ENCODE measurements at regions not wholly inside any gene's neighbourhood (a gene's known extent, or its start where the extent isn't known, plus 50 kb on each side); places are given as distances from the start of the nearest gene placed in this dataset.

GRCh38 chr12:85679296-85679695 lies 156.9 kb downstream of the RASSF9 start:
- no peak for FAIRE-seq
- DNase-seq (ENCODE audit: insufficient read length): no peak
- TF ChIP-seq POLR2AphosphoS5 (IDR thresholded peaks at IDR 0.05; ENCODE audit: low read depth, low read length) (no peak), POLR2A (IDR thresholded peaks at IDR 0.05; ENCODE audit: low read depth, low read length) (no peak), TAF1 (IDR thresholded peaks at IDR 0.05; ENCODE audit: borderline replicate concordance, low read depth, low read length) (no peak)

- DNase-seq (ENCODE audit: insufficient read length) (no peak), FAIRE-seq (no peak)
- TF ChIP-seq POLR2A (IDR thresholded peaks at IDR 0.05; ENCODE audit: low read depth, low read length) (no peak), TAF1 (IDR thresholded peaks at IDR 0.05; ENCODE audit: borderline replicate concordance, low read depth, low read length) (no peak), POLR2AphosphoS5 (IDR thresholded peaks at IDR 0.05; ENCODE audit: low read depth, low read length) (no peak)
Measured at GRCh38 chr12:85680881-85681280, 155.3 kb downstream of the RASSF9 start.

DNA sequence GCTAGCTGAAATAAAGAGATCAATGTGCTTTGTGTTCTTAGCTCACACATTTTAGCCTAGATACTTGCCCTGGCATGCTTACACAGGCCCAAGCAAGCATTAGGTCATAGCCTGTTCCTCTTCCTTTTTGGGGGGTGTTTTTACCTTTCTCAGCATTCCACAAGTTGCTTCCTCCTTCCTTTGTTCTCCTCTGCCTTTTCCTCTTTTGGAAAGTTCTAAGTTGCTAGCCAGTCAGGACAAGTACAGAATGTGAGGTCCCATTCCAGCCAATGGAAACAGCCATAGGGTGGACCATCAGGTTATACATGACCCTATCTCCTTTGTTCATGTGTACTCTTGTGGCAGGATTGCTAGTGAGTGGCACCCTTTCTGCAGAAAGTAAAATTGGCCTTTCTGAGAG lies 154.9 kb downstream of the RASSF9 start:
- no peak for DNase-seq (ENCODE audit: insufficient read length)
- TF ChIP-seq POLR2AphosphoS5 (IDR thresholded peaks at IDR 0.05; ENCODE audit: low read depth, low read length) (no peak), TAF1 (IDR thresholded peaks at IDR 0.05; ENCODE audit: borderline replicate concordance, low read depth, low read length) (no peak), POLR2A (IDR thresholded peaks at IDR 0.05; ENCODE audit: low read depth, low read length) (no peak)
- FAIRE-seq: no peak

DNA sequence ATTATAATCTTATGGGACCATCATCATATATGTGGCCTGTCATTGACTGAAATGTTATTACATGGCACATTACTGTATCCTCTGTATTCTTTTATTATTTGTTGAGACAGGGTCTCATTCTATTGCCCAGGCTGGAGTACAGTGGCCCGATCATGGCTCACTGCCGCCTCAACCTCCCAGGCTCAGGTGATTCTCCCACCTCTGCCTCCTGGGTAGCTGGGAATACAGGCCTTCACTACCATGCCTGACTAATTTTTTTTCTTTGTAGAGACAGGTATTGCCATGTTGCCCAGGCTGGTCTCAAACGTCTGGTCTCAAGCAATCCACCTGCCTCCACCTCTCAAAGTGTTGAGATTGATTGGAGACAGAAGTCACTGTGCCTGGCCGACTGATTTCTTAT lies 153.2 kb downstream of the RASSF9 start:
- TF ChIP-seq POLR2AphosphoS5 (IDR thresholded peaks at IDR 0.05; ENCODE audit: low read depth, low read length) (no peak), POLR2A (IDR thresholded peaks at IDR 0.05; ENCODE audit: low read depth, low read length) (no peak), TAF1 (IDR thresholded peaks at IDR 0.05; ENCODE audit: borderline replicate concordance, low read depth, low read length) (no peak)
- FAIRE-seq (no peak), DNase-seq (ENCODE audit: insufficient read length) (no peak)

DNA sequence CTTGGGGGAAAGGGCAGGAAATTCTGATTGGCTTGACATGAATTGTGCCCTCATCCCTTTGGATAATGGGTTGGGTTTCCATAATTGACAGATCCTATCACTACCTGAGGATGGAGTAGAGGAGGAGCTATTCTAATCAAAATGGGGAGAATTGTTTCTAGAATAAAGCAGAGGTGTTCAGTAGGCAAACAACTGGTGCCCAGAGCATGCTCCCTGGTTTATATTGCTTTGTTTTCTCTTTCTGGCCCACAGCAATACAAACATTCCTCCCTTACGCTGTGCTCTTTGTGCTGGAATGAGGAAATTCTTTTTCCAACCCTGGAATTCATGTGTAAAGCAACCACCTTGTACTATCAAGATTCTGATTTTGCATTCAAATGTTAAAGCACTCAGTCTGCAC lies 147.4 kb downstream of the RASSF9 start:
- DNase-seq (ENCODE audit: insufficient read length): no peak
- FAIRE-seq: no peak
- TF ChIP-seq POLR2AphosphoS5 (IDR thresholded peaks at IDR 0.05; ENCODE audit: low read depth, low read length) (no peak), POLR2A (IDR thresholded peaks at IDR 0.05; ENCODE audit: low read depth, low read length) (no peak), TAF1 (IDR thresholded peaks at IDR 0.05; ENCODE audit: borderline replicate concordance, low read depth, low read length) (no peak)

- TF ChIP-seq POLR2AphosphoS5 (IDR thresholded peaks at IDR 0.05; ENCODE audit: low read depth, low read length) (no peak), TAF1 (IDR thresholded peaks at IDR 0.05; ENCODE audit: borderline replicate concordance, low read depth, low read length) (no peak), POLR2A (IDR thresholded peaks at IDR 0.05; ENCODE audit: low read depth, low read length) (no peak)
- no peak for FAIRE-seq
- no peak for DNase-seq (ENCODE audit: insufficient read length)
Measured at GRCh38 chr12:85690146-85690545, 146.1 kb downstream of the RASSF9 start.

DNA sequence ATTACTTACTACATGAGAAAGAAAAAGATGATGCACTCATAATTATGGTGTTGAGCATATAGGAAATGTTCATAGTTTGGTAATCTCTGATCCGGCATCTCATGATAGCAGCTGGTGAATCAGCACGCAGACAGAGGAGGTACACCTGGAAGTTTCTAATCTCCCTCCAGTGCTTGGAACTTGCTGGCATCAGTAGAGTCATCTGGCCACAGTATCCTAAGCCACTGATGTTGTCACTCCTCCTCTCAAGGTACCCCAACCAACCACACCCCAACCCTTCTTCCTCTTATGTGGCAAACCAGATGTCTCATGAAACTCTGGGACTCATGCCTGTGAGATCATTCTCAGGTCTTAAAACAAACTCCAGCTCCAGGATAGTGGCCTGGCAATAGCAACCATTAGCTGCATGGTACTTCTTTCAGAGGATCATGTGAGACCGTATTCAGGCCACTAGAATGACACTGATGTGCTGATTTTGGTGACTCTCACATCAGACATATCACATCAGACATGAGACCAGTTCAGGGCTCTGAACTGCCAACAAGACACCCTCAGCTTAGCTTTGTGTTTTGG lies 143.0 kb downstream of the RASSF9 start:
- no peak for DNase-seq (ENCODE audit: insufficient read length)
- TF ChIP-seq TAF1 (IDR thresholded peaks at IDR 0.05; ENCODE audit: borderline replicate concordance, low read depth, low read length): no peak
- no peak for TF ChIP-seq POLR2A (IDR thresholded peaks at IDR 0.05; ENCODE audit: low read depth, low read length)
- TF ChIP-seq POLR2AphosphoS5 (IDR thresholded peaks at IDR 0.05; ENCODE audit: low read depth, low read length): no peak
- no peak for FAIRE-seq

DNA sequence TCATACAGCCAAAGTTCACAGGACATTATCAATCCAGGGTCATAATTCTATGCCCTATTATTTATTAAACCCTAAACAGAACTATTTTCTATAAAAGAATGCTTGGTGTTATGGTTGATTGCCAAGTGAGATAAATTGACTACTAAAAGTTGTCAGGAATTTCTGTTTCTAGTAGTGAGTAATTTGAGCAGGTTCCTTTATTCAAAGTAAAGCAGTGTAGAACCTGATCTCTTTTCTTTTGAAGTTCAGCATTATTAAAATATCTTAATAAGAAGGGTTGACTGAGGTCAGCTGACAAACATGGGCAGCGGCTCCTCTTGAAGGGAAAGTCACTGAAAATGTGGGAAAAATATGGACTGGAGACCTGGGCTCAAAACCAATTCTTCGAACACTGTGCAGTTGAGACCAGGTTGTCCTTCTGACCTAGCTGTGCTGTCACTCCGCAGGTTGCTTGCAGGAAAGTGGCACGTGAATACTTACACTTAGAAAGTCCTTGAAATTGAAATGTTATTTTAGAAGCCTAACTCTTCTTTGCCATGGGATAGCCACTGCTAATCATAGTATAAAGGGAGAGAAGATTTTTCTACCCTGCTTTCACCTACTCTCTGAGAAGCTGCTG lies 141.0 kb downstream of the RASSF9 start:
- FAIRE-seq: no peak
- TF ChIP-seq POLR2AphosphoS5 (IDR thresholded peaks at IDR 0.05; ENCODE audit: low read depth, low read length) (no peak), TAF1 (IDR thresholded peaks at IDR 0.05; ENCODE audit: borderline replicate concordance, low read depth, low read length) (no peak), POLR2A (IDR thresholded peaks at IDR 0.05; ENCODE audit: low read depth, low read length) (no peak)
- DNase-seq (ENCODE audit: insufficient read length): no peak

DNA sequence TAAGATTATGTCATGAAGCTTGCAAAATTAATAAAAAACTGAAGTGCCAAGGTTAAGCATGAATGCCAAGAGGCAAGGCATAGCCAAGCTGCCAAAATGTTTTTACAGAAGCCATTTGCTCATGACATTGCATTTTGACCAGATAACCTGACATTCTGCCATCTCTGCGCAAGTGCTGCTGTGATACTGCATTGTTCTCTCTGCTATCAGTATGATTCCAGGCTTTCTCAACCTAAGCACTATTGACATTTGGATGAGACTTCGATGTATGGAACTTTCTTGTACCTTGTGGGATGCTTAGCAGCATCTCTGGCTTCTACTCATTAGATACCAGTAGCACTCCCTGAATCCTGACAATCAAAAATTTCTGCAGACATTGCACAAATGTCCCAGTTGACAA lies 139.2 kb downstream of the RASSF9 start:
- TF ChIP-seq POLR2A (IDR thresholded peaks at IDR 0.05; ENCODE audit: low read depth, low read length) (no peak), POLR2AphosphoS5 (IDR thresholded peaks at IDR 0.05; ENCODE audit: low read depth, low read length) (no peak), TAF1 (IDR thresholded peaks at IDR 0.05; ENCODE audit: borderline replicate concordance, low read depth, low read length) (no peak)
- FAIRE-seq (no peak), DNase-seq (ENCODE audit: insufficient read length) (no peak)

DNA sequence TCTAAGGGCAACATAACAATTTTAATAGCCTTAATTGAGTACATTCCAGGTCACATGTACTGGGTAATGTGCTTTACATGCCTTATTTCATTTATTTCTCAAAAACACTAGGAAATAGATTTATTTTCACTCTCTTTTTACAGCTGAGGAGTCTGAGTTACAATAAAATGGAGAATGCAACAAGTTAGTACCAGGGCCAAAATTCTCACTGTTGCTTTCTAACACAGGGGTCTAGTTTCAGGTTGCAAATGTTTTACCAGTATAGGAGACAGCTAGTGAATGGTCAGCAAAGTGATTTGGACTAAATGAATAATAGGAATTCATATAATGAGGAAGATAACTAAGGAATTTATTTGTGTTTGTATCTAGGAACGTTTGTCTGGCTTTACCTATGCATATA lies 137.3 kb downstream of the RASSF9 start:
- FAIRE-seq: no peak
- DNase-seq (ENCODE audit: insufficient read length): no peak
- TF ChIP-seq TAF1 (IDR thresholded peaks at IDR 0.05; ENCODE audit: borderline replicate concordance, low read depth, low read length) (no peak), POLR2A (IDR thresholded peaks at IDR 0.05; ENCODE audit: low read depth, low read length) (no peak), POLR2AphosphoS5 (IDR thresholded peaks at IDR 0.05; ENCODE audit: low read depth, low read length) (no peak)

DNA sequence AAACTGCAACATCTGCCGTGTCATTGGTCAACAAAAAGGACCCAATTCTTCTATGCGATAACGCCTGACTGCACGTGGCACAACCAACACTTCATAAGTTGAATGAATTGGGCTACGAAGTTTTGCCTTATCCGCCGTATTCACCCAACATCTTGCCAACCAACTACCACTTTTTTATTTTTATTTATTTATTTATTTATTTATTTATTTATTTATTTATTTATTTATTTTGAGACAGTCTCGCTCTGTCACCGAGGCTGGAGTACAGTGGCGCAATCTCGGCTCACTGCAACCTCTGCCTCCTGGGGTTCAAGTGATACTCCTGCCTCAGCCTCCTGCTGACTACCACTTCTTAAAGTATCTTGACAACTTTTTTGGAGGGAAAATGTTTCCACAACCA lies 127.4 kb downstream of the RASSF9 start:
- DNase-seq (ENCODE audit: insufficient read length) (no peak), FAIRE-seq (no peak)
- TF ChIP-seq POLR2AphosphoS5 (IDR thresholded peaks at IDR 0.05; ENCODE audit: low read depth, low read length) (no peak), POLR2A (IDR thresholded peaks at IDR 0.05; ENCODE audit: low read depth, low read length) (no peak), TAF1 (IDR thresholded peaks at IDR 0.05; ENCODE audit: borderline replicate concordance, low read depth, low read length) (no peak)

DNA sequence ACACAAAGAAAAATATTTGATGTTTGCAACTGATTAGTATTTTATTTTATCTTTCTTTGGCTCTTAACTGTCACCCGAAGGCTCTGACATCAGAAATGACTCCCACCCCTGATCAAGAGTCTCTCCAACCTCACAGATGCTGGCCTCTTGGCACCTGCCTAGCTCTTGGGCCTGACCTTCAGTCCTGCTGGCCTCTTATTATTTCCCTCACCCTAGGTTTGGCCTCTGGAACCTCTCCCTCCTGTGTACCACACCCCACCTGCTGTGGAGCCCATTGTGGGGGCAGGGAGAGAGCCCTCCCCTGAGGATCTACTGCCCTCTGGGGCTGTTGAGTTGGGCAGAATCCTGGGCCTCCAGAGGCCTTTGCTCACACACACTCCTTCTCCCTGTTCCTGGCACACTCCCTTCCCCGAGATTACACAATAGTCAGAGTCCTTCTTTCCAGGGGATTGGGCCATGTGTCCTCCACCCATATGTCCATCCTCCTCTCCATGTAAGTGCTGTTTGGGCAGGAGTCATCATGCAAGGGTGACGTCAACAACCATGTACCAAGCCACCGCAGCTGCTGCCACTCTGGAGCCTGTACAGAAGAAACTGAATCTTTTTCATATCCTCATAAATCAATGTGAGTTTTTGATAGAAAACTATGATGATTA lies 124.3 kb downstream of the RASSF9 start:
- DNase-seq (ENCODE audit: insufficient read length) (no peak), FAIRE-seq (no peak)
- TF ChIP-seq POLR2AphosphoS5 (IDR thresholded peaks at IDR 0.05; ENCODE audit: low read depth, low read length) (no peak), TAF1 (IDR thresholded peaks at IDR 0.05; ENCODE audit: borderline replicate concordance, low read depth, low read length) (no peak), POLR2A (IDR thresholded peaks at IDR 0.05; ENCODE audit: low read depth, low read length) (no peak)

Data from GM12892 (cell line).